ENCODE measurements at regions not wholly inside any gene's neighbourhood (a gene's known extent, or its start where the extent isn't known, plus 50 kb on each side); places are given as distances from the start of the nearest gene placed in this dataset.

- no peak overlapping the region for H3K4me3 ChIP-seq
- TF ChIP-seq, protein P1, sequence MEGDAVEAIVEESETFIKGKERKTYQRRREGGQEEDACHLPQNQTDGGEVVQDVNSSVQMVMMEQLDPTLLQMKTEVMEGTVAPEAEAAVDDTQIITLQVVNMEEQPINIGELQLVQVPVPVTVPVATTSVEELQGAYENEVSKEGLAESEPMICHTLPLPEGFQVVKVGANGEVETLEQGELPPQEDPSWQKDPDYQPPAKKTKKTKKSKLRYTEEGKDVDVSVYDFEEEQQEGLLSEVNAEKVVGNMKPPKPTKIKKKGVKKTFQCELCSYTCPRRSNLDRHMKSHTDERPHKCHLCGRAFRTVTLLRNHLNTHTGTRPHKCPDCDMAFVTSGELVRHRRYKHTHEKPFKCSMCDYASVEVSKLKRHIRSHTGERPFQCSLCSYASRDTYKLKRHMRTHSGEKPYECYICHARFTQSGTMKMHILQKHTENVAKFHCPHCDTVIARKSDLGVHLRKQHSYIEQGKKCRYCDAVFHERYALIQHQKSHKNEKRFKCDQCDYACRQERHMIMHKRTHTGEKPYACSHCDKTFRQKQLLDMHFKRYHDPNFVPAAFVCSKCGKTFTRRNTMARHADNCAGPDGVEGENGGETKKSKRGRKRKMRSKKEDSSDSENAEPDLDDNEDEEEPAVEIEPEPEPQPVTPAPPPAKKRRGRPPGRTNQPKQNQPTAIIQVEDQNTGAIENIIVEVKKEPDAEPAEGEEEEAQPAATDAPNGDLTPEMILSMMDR (IDR thresholded peaks at IDR 0.05; ENCODE audit: low read depth, low read length): no peak
- no peaks in the 10 kb centered on the region for H3K27me3 ChIP-seq
- H3K36me3 ChIP-seq: no peaks in the 10 kb centered on the region
- DNase-seq (ENCODE audit: low read depth in 1 of 2, low spot score in 1 of 2): no peak
- H3K4me1 ChIP-seq (ENCODE audit: low read depth): no peaks in the 10 kb centered on the region
- no peak overlapping the region for H3K27ac ChIP-seq
- no peaks in the 10 kb centered on the region for H3K9me3 ChIP-seq (ENCODE audit: low read depth)
These were observed 713.9 kb downstream of the BRD1 start for GRCh38 chr22:49113758-49114157.

GRCh38 chr22:49112661-49113626 is 714.7 kb downstream of the BRD1 start:
- Histone ChIP-seq H3K9me3 (ENCODE audit: low read depth) (no peaks in the 10 kb centered on the region), H3K36me3 (no peaks in the 10 kb centered on the region), H3K4me3 (no peak overlapping the region), H3K4me1 (ENCODE audit: low read depth) (no peaks in the 10 kb centered on the region), H3K27ac (no peak overlapping the region), H3K27me3 (no peaks in the 10 kb centered on the region)
- TF ChIP-seq, protein P1 (IDR thresholded peaks at IDR 0.05; ENCODE audit: low read depth, low read length): no peak
- no peak for DNase-seq (ENCODE audit: low read depth in 1 of 2, low spot score in 1 of 2)

GRCh38 chr22:49112176-49112575 is 715.5 kb downstream of the BRD1 start:
- H3K4me1 ChIP-seq (ENCODE audit: low read depth): no peaks in the 10 kb centered on the region
- H3K9me3 ChIP-seq (ENCODE audit: low read depth): no peaks in the 10 kb centered on the region
- no peak overlapping the region for H3K27ac ChIP-seq
- TF ChIP-seq, protein P1 (IDR thresholded peaks at IDR 0.05; ENCODE audit: low read depth, low read length): no peak
- no peak overlapping the region for H3K4me3 ChIP-seq
- H3K36me3 ChIP-seq: no peaks in the 10 kb centered on the region
- no peak for DNase-seq (ENCODE audit: low read depth in 1 of 2, low spot score in 1 of 2)
- no peaks in the 10 kb centered on the region for H3K27me3 ChIP-seq

DNA sequence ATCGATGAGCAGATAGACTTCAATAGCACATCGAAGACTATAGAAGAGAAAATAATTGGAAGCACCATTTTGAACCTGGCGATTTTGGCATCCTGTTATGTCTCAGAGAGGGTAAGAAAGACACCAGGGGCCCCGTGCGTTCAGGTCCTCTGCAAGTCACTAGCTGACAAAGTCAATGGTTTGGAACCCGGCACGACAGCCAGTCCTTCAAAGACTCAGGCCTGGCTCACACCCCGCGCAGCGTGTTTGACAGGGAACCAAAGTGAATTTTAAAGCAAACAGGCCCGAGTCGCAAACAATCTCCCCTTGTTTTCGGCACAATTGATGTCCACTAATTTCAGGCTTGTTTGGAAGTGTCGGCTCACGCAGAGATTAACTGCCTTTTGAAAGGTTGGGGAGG is 716.6 kb downstream of the BRD1 start:
- H3K4me1 ChIP-seq (ENCODE audit: low read depth): no peaks in the 10 kb centered on the region
- H3K9me3 ChIP-seq (ENCODE audit: low read depth): no peaks in the 10 kb centered on the region
- H3K27ac ChIP-seq: no peak overlapping the region
- no peaks in the 10 kb centered on the region for H3K36me3 ChIP-seq
- no peaks in the 10 kb centered on the region for H3K27me3 ChIP-seq
- TF ChIP-seq, protein P1 (IDR thresholded peaks at IDR 0.05; ENCODE audit: low read depth, low read length): no peak
- H3K4me3 ChIP-seq: no peak overlapping the region
- no peak for DNase-seq (ENCODE audit: low read depth in 1 of 2, low spot score in 1 of 2)

GRCh38 chr22:49108636-49109315 is 718.9 kb downstream of the BRD1 start:
- TF ChIP-seq, protein P1 (IDR thresholded peaks at IDR 0.05; ENCODE audit: low read depth, low read length): no peak
- H3K27me3 ChIP-seq: no peaks in the 10 kb centered on the region
- H3K4me3 ChIP-seq: no peak overlapping the region
- no peak overlapping the region for H3K27ac ChIP-seq
- no peaks in the 10 kb centered on the region for H3K36me3 ChIP-seq
- H3K4me1 ChIP-seq (ENCODE audit: low read depth): no peaks in the 10 kb centered on the region
- no peaks in the 10 kb centered on the region for H3K9me3 ChIP-seq (ENCODE audit: low read depth)
- no peak for DNase-seq (ENCODE audit: low read depth in 1 of 2, low spot score in 1 of 2)
